Transverse colon (tissue), 4 donors: ENCODE measurements at regions not wholly inside any gene's neighbourhood (a gene's known extent, or its start where the extent isn't known, plus 50 kb on each side); places are given as distances from the start of the nearest gene placed in this dataset.

ENCODE experiments used
- DNase-seq: peaks from one replicate; pipeline ENCODE4 v3.0.0-alpha.2; 2019
- H3K27ac ChIP-seq, 4 donors: fragments of 200-600 bp; sonication (generic); 2 replicates each; pipeline ENCODE4 v1.5.1; 2016 to 2018; ENCODE audit warnings: inconsistent platforms in 4 of 4
- H3K27me3 ChIP-seq: fragments of 200-600 bp; sonication (generic); 2 replicates; pipeline ENCODE4 v1.5.1; 2017; ENCODE audit warnings: inconsistent platforms
- H3K36me3 ChIP-seq, 4 donors: fragments of 200-600 bp; sonication (generic); 2 replicates each; pipeline ENCODE4 v1.5.1; 2017 to 2019; ENCODE audit warnings: inconsistent platforms in 4 of 4
- H3K4me1 ChIP-seq, 4 donors: fragments of 200-600 bp; sonication (generic); 2 replicates each; pipeline ENCODE4 v1.5.1; 2017 to 2020; ENCODE audit warnings: inconsistent platforms in 4 of 4
- H3K4me3 ChIP-seq, 4 donors: fragments of 200-600 bp; sonication (generic); 1 replicate in 1 of 4; 2 replicates in 3 of 4; pipeline versions ENCODE4 v1.5.1 to v1.6.1; 2017 to 2019; ENCODE audit warnings: inconsistent platforms in 4 of 4
- H3K9me3 ChIP-seq, 2 donors: fragments of 200-600 bp; sonication (generic); 2 replicates each; pipeline ENCODE4 v1.5.1; 2017 to 2019; ENCODE audit warnings: inconsistent platforms in 2 of 2
- CTCF ChIP-seq, 5 experiments: fragments of 200-600 bp in 3 of 5; fragments of 450-650 bp in 2 of 5; sonication (generic) in 3 of 5; IDR thresholded peaks; 1 replicate in 2 of 5; 2 replicates in 3 of 5; pipeline ENCODE4 v1.5.1; 2016 to 2017; ENCODE audit warnings: antibody characterized with exemption in 5 of 5, inconsistent platforms in 3 of 5, mild to moderate bottlenecking in 2 of 5, moderate library complexity in 1 of 5
- EP300 ChIP-seq: sonication (generic); formaldehyde crosslinking; IDR thresholded peaks from one replicate; pipeline ENCODE4 v1.6.1; 2017; ENCODE audit warnings: antibody characterized with exemption, low read depth
- POLR2A ChIP-seq: fragments of 450-650 bp; IDR thresholded peaks from one replicate; pipeline ENCODE4 v1.6.1; 2016; ENCODE audit warnings: antibody characterized with exemption, mild to moderate bottlenecking, moderate library complexity
- POLR2AphosphoS5 ChIP-seq, 3 donors: sonication (generic); formaldehyde crosslinking; IDR thresholded peaks; one replicate each; pipeline ENCODE4 v1.6.1; 2016; ENCODE audit warnings: antibody characterized with exemption in 3 of 3
- WGBS, 2 donors: methylation state at CpG; one replicate each; pipeline ENCODE4 v1.1.5; 2018; ENCODE audit warnings: low coverage in 1 of 2; 5-methylcytosine and 5-hydroxymethylcytosine counted together
- in situ Hi-C, 4 donors: fragments of 200-750 bp; cut with MboI; loops; one replicate each; pipeline versions ENCODE4 v1.15.0 to v1.15.1; 2017; ENCODE audit warnings: low sequenced_read_pairs in 3 of 4, low pct_ligation_motif_present in 1 of 4, low pct_unique_long_range_greater_than_20kb in 1 of 4
- intact Hi-C: fragments of 100-400 bp; cut with DNase I; formaldehyde crosslinking; loops from one replicate; pipeline ENCODE4 v1.15.1; 2023; ENCODE audit warnings: low total_unique reads

GRCh38 chr1:191636345-191636744 is 521.9 kb upstream of the RGS18 start:
- intact Hi-C loops, result no loop called here

GRCh38 chr1:191641420-191642260 is 516.6 kb upstream of the RGS18 start:
- TF ChIP-seq POLR2AphosphoS5 (IDR thresholded peaks at IDR 0.05), result no peak
- no peak for TF ChIP-seq POLR2A
- no peak for TF ChIP-seq EP300
- no peak for TF ChIP-seq CTCF (IDR thresholded peaks at IDR 0.05)

More at GRCh38 chr1:191636345-191636744, 521.9 kb upstream of the RGS18 start:
- in situ Hi-C loops, result no loop called here
- Histone ChIP-seq H3K27me3 (no peaks in the 10 kb centered on the region), H3K4me3 (no peak overlapping the region), H3K4me1 (no peaks in the 10 kb centered on the region), H3K9me3 (no peaks in the 10 kb centered on the region), H3K36me3 (no peaks in the 10 kb centered on the region), H3K27ac (no peak overlapping the region)
- no peak for TF ChIP-seq POLR2A
- TF ChIP-seq POLR2AphosphoS5 (IDR thresholded peaks at IDR 0.05), result no peak
- TF ChIP-seq EP300, result no peak
- no peak for TF ChIP-seq CTCF (IDR thresholded peaks at IDR 0.05)
- DNase-seq, result no peak

GRCh38 chr1:191643060-191643459 is 515.2 kb upstream of the RGS18 start:
- H3K4me3 ChIP-seq, result no peak overlapping the region
- H3K9me3 ChIP-seq, result no peaks in the 10 kb centered on the region
- H3K27ac ChIP-seq, result no peak overlapping the region
- H3K27me3 ChIP-seq, result no peaks in the 10 kb centered on the region
- H3K36me3 ChIP-seq, result no peaks in the 10 kb centered on the region
- intact Hi-C loops (no loop called here), in situ Hi-C loops (no loop called here)
- no peaks in the 10 kb centered on the region for H3K4me1 ChIP-seq
- DNase-seq, result no peak
- TF ChIP-seq POLR2AphosphoS5 (IDR thresholded peaks at IDR 0.05) (no peak), POLR2A (no peak)
- WGBS, 2 donors, result 16 to 64% methylated on average over 1 of the region's 1 CpG

More at GRCh38 chr1:191641420-191642260, 516.6 kb upstream of the RGS18 start:
- Histone ChIP-seq H3K4me3 (no peak overlapping the region), H3K36me3 (no peaks in the 10 kb centered on the region), H3K9me3 (no peaks in the 10 kb centered on the region), H3K4me1 (no peaks in the 10 kb centered on the region), H3K27ac (no peak overlapping the region), H3K27me3 (no peaks in the 10 kb centered on the region)
- in situ Hi-C loops, result no loop called here
- WGBS, 2 donors, result 64 to 73% methylated on average over 9 of the region's 9 CpGs
- no peak for DNase-seq
- intact Hi-C loops, result no loop called here

- Histone ChIP-seq H3K9me3 (no peaks in the 10 kb centered on the region), H3K27ac (no peak overlapping the region), H3K4me1 (no peaks in the 10 kb centered on the region), H3K4me3 (no peak overlapping the region), H3K36me3 (no peaks in the 10 kb centered on the region), H3K27me3 (no peaks in the 10 kb centered on the region)
- intact Hi-C loops (no loop called here), in situ Hi-C loops (no loop called here)
- no peak for DNase-seq
- 74 to 75% methylated on average over 2 of the region's 2 CpGs for WGBS, 2 donors
- TF ChIP-seq POLR2AphosphoS5 (IDR thresholded peaks at IDR 0.05) (no peak), CTCF (IDR thresholded peaks at IDR 0.05) (no peak), EP300 (no peak), POLR2A (no peak)
Observed at GRCh38 chr1:191648939-191649338, 509.3 kb upstream of the RGS18 start.
